ENCODE measurements at regions not wholly inside any gene's neighbourhood (a gene's known extent, or its start where the extent isn't known, plus 50 kb on each side); places are given as distances from the start of the nearest gene placed in this dataset.
A peak's percentile ranks its signal among the peaks of the same experiment; 100 is the strongest.
"Not testable (repeated sequence)": the region's sequence is repeated elsewhere in the genome, so short reads cannot be mapped to it uniquely, and the experiment has no call there.

DNA sequence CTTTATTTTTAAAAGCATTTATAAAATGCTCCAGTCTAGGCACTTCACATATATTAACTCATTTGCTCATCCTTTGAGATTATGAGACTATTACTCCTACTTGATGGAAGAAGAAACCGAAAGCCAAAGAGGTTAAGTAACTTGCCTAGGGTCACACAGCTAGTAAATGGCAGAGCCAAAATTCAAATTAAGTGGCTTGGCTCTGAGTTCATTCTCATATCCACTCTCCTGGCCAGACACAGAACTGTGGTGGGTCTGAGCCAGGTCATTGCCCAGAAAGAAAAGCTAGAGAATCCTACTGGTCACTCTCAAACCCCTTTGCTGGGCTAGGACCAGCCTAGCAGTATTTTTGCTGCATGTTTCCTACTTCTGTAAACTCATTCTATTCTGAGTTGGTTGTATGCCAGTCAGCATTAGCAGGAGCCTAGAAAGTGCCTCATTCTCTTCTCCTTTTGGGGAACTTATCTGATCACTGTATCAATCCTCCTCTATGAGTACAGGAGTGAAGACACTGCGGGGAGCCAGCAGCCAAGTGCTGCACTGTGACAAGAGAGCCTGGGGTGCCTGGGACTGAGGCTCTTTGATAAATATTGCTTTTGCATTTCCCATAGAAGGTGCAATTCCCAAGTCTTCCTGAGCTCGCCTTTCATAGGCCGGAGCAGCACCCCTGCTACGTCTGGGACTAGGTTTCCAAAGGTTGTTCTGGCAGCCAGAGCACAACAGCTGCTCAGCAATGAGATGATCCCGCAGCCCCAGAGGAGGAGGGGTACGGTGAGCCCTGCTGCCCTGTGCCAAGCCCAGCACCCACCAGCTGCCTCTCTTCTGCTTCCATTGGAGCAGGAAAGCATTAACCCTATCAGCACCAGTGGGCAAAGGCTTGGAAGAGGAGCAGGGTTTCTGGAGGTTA lies 728.3 kb downstream of the MAFB start:
- CTCF ChIA-PET: interaction anchor here (0.6 to 1.4 kb wide), 5 partner anchors 68 to 200 kb away, joined by 3 read pairs; no protein-coding TSS in a partner anchor
- DNase-seq (ENCODE audit: low spot score) (peak; percentile 32), ATAC-seq (peak; percentile 96)
- POLR2A ChIA-PET: no interaction called here
- Mint-ChIP-seq H3K9me3 (no peaks in the 10 kb centered on the region), H3K4me1 (peaks cover 22% of the 10 kb centered on the region), H3K4me3 (no peak overlapping the region), H3K27me3 (ENCODE audit: low read depth) (no peaks in the 10 kb centered on the region), H3K27ac (no peak overlapping the region; the same call in 1 of the 2 replicates), H3K36me3 (no peaks in the 10 kb centered on the region)
- TF ChIP-seq CREB1 (CRISPR knock-in tag; IDR thresholded peaks at IDR 0.05) (no peak), MXD4 (CRISPR knock-in tag; IDR thresholded peaks at IDR 0.05; ENCODE audit: borderline replicate concordance) (no peak), SMAD3 (CRISPR knock-in tag; IDR thresholded peaks at IDR 0.05; ENCODE audit: borderline replicate concordance) (no peak), IRF2 (CRISPR knock-in tag; IDR thresholded peaks at IDR 0.05; ENCODE audit: borderline replicate concordance, low read depth) (no peak), GABPB1 (CRISPR knock-in tag; IDR thresholded peaks at IDR 0.05) (no peak), SMAD4 (CRISPR knock-in tag; IDR thresholded peaks at IDR 0.05) (no peak), NFE2L1 (CRISPR knock-in tag; IDR thresholded peaks at IDR 0.05) (no peak), JUN (CRISPR knock-in tag; IDR thresholded peaks at IDR 0.05) (no peak), FOXJ3 (CRISPR knock-in tag; IDR thresholded peaks at IDR 0.05; ENCODE audit: borderline replicate concordance) (no peak), SP1 (CRISPR knock-in tag; conservative IDR thresholded peaks at IDR 0.05) (no peak), EMX1 (CRISPR knock-in tag; IDR thresholded peaks at IDR 0.05) (no peak), ZNF138 (CRISPR knock-in tag; conservative IDR thresholded peaks at IDR 0.05) (no peak), NFATC4 (CRISPR knock-in tag; IDR thresholded peaks at IDR 0.05) (no peak), RORB (CRISPR knock-in tag; IDR thresholded peaks at IDR 0.05) (no peak)
- TF ChIP-seq, protein P1, sequence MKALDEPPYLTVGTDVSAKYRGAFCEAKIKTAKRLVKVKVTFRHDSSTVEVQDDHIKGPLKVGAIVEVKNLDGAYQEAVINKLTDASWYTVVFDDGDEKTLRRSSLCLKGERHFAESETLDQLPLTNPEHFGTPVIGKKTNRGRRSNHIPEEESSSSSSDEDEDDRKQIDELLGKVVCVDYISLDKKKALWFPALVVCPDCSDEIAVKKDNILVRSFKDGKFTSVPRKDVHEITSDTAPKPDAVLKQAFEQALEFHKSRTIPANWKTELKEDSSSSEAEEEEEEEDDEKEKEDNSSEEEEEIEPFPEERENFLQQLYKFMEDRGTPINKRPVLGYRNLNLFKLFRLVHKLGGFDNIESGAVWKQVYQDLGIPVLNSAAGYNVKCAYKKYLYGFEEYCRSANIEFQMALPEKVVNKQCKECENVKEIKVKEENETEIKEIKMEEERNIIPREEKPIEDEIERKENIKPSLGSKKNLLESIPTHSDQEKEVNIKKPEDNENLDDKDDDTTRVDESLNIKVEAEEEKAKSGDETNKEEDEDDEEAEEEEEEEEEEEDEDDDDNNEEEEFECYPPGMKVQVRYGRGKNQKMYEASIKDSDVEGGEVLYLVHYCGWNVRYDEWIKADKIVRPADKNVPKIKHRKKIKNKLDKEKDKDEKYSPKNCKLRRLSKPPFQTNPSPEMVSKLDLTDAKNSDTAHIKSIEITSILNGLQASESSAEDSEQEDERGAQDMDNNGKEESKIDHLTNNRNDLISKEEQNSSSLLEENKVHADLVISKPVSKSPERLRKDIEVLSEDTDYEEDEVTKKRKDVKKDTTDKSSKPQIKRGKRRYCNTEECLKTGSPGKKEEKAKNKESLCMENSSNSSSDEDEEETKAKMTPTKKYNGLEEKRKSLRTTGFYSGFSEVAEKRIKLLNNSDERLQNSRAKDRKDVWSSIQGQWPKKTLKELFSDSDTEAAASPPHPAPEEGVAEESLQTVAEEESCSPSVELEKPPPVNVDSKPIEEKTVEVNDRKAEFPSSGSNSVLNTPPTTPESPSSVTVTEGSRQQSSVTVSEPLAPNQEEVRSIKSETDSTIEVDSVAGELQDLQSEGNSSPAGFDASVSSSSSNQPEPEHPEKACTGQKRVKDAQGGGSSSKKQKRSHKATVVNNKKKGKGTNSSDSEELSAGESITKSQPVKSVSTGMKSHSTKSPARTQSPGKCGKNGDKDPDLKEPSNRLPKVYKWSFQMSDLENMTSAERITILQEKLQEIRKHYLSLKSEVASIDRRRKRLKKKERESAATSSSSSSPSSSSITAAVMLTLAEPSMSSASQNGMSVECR (CRISPR knock-in tag; IDR thresholded peaks at IDR 0.05; ENCODE audit: borderline replicate concordance): no peak
- TF ChIP-seq, protein P2, sequence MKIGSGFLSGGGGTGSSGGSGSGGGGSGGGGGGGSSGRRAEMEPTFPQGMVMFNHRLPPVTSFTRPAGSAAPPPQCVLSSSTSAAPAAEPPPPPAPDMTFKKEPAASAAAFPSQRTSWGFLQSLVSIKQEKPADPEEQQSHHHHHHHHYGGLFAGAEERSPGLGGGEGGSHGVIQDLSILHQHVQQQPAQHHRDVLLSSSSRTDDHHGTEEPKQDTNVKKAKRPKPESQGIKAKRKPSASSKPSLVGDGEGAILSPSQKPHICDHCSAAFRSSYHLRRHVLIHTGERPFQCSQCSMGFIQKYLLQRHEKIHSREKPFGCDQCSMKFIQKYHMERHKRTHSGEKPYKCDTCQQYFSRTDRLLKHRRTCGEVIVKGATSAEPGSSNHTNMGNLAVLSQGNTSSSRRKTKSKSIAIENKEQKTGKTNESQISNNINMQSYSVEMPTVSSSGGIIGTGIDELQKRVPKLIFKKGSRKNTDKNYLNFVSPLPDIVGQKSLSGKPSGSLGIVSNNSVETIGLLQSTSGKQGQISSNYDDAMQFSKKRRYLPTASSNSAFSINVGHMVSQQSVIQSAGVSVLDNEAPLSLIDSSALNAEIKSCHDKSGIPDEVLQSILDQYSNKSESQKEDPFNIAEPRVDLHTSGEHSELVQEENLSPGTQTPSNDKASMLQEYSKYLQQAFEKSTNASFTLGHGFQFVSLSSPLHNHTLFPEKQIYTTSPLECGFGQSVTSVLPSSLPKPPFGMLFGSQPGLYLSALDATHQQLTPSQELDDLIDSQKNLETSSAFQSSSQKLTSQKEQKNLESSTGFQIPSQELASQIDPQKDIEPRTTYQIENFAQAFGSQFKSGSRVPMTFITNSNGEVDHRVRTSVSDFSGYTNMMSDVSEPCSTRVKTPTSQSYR (CRISPR knock-in tag; IDR thresholded peaks at IDR 0.05): no peak
- TF ChIP-seq, protein P3, sequence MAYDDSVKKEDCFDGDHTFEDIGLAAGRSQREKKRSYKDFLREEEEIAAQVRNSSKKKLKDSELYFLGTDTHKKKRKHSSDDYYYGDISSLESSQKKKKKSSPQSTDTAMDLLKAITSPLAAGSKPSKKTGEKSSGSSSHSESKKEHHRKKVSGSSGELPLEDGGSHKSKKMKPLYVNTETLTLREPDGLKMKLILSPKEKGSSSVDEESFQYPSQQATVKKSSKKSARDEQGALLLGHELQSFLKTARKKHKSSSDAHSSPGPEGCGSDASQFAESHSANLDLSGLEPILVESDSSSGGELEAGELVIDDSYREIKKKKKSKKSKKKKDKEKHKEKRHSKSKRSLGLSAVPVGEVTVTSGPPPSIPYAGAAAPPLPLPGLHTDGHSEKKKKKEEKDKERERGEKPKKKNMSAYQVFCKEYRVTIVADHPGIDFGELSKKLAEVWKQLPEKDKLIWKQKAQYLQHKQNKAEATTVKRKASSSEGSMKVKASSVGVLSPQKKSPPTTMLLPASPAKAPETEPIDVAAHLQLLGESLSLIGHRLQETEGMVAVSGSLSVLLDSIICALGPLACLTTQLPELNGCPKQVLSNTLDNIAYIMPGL (CRISPR knock-in tag; IDR thresholded peaks at IDR 0.05): no peak
- TF ChIP-seq, protein P4, sequence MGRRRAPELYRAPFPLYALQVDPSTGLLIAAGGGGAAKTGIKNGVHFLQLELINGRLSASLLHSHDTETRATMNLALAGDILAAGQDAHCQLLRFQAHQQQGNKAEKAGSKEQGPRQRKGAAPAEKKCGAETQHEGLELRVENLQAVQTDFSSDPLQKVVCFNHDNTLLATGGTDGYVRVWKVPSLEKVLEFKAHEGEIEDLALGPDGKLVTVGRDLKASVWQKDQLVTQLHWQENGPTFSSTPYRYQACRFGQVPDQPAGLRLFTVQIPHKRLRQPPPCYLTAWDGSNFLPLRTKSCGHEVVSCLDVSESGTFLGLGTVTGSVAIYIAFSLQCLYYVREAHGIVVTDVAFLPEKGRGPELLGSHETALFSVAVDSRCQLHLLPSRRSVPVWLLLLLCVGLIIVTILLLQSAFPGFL (CRISPR knock-in tag; IDR thresholded peaks at IDR 0.05; ENCODE audit: borderline replicate concordance): no peak

DNA sequence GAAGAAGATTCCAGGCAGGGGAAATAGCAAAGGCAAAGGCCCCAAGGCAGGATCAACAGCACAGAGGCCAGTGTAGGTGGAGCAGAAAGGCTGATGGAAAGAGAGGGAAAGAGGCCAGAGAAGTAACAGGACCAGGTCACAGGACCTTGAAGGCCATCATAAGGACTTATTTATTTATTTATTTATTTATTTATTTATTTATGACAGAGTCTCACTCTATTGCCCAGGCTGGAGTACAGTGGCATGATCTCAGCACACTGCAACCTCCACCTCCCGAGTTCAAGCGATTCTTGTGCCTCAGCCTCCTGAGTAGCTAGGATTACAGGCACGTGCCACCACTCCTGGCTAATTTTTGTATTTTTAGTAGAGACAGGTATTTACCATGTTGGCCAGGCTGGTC lies 731.1 kb downstream of the MAFB start:
- DNase-seq (ENCODE audit: low spot score); POLR2A ChIA-PET; H3K4me3 Mint-ChIP-seq; H3K27me3 Mint-ChIP-seq (ENCODE audit: low read depth); ATAC-seq; H3K9me3 Mint-ChIP-seq; H3K36me3 Mint-ChIP-seq; H3K27ac Mint-ChIP-seq; CTCF ChIA-PET: not testable (repeated sequence)
- peaks cover 22% of the 10 kb centered on the region for H3K4me1 Mint-ChIP-seq

All from WTC11 (cell line).